Chondrocyte (in vitro differentiated cells): ENCODE measurements at regions not wholly inside any gene's neighbourhood (a gene's known extent, or its start where the extent isn't known, plus 50 kb on each side); places are given as distances from the start of the nearest gene placed in this dataset.

Source experiments
- DNase-seq: peaks from one replicate; pipeline ENCODE4 v3.0.0; 2021; ENCODE audit warnings: mixed read lengths, low spot score
- H3K27ac Mint-ChIP-seq: one replicate; pipeline ENCODE4 v1.8.0; 2021; ENCODE audit warnings: mild to moderate bottlenecking, moderate library complexity, mixed read lengths; ENCODE audit not compliant: unreplicated experiment
- H3K27me3 Mint-ChIP-seq: 2 replicates; pipeline ENCODE4 v1.8.0; 2021; ENCODE audit warnings: low read depth, mixed read lengths
- H3K36me3 Mint-ChIP-seq: 2 replicates; pipeline ENCODE4 v1.8.0; 2021; ENCODE audit warnings: low read depth, mixed read lengths
- H3K4me1 Mint-ChIP-seq: 2 replicates; pipeline ENCODE4 v1.8.0; 2021; ENCODE audit warnings: low read depth, mild to moderate bottlenecking, mixed read lengths
- H3K4me3 Mint-ChIP-seq: one replicate; pipeline ENCODE4 v1.8.0; 2021; ENCODE audit warnings: mild to moderate bottlenecking, moderate library complexity, mixed read lengths; ENCODE audit not compliant: unreplicated experiment
- H3K9me3 Mint-ChIP-seq: 2 replicates; pipeline ENCODE4 v1.8.0; 2021; ENCODE audit warnings: low read depth, mixed read lengths
- CTCF ChIP-seq: fragments of 200-600 bp; sonication (generic); IDR thresholded peaks from 2 replicates; pipeline ENCODE4 v1.5.0; 2021; ENCODE audit warnings: antibody characterized with exemption, mild to moderate bottlenecking, moderate library complexity

GRCh38 chr22:48104102-48104738 lies 1341.8 kb downstream of the TBC1D22A start:
- no peak overlapping the region for H3K4me3 Mint-ChIP-seq
- peaks cover 37% of the 10 kb centered on the region for H3K27me3 Mint-ChIP-seq
- H3K9me3 Mint-ChIP-seq = peaks cover 6% of the 10 kb centered on the region
- no peak for DNase-seq
- no peak for TF ChIP-seq CTCF
- no peak overlapping the region for H3K27ac Mint-ChIP-seq
- H3K4me1 Mint-ChIP-seq = no peaks in the 10 kb centered on the region
- no peaks in the 10 kb centered on the region for H3K36me3 Mint-ChIP-seq

GRCh38 chr22:48103126-48103875 lies 1340.9 kb downstream of the TBC1D22A start:
- DNase-seq = no peak
- no peak overlapping the region for H3K4me3 Mint-ChIP-seq
- no peak overlapping the region for H3K27ac Mint-ChIP-seq
- TF ChIP-seq CTCF = no peak
- H3K9me3 Mint-ChIP-seq = peaks cover under 1% of the 10 kb centered on the region
- H3K36me3 Mint-ChIP-seq = no peaks in the 10 kb centered on the region
- H3K4me1 Mint-ChIP-seq = no peaks in the 10 kb centered on the region
- peaks cover 44% of the 10 kb centered on the region for H3K27me3 Mint-ChIP-seq

- Mint-ChIP-seq H3K27me3 (peaks cover 47% of the 10 kb centered on the region), H3K4me1 (no peaks in the 10 kb centered on the region), H3K36me3 (no peaks in the 10 kb centered on the region), H3K4me3 (no peak overlapping the region), H3K9me3 (no peaks in the 10 kb centered on the region), H3K27ac (no peak overlapping the region)
- TF ChIP-seq CTCF = no peak
- DNase-seq = no peak
Observed at GRCh38 chr22:48102581-48102980, 1340.1 kb downstream of the TBC1D22A start.

- DNase-seq = no peak
- Mint-ChIP-seq H3K4me1 (no peaks in the 10 kb centered on the region), H3K9me3 (no peaks in the 10 kb centered on the region), H3K27me3 (peaks cover 53% of the 10 kb centered on the region), H3K4me3 (no peak overlapping the region), H3K36me3 (no peaks in the 10 kb centered on the region), H3K27ac (no peak overlapping the region)
- no peak for TF ChIP-seq CTCF
Observed at GRCh38 chr22:48101704-48102103, 1339.3 kb downstream of the TBC1D22A start.

- no peak for TF ChIP-seq CTCF
- DNase-seq = no peak
- Mint-ChIP-seq H3K27me3 (peaks cover 53% of the 10 kb centered on the region), H3K27ac (no peak overlapping the region), H3K4me1 (no peaks in the 10 kb centered on the region), H3K36me3 (no peaks in the 10 kb centered on the region), H3K9me3 (no peaks in the 10 kb centered on the region), H3K4me3 (no peak overlapping the region)
Observed at GRCh38 chr22:48100685-48101417, 1338.4 kb downstream of the TBC1D22A start.
